GM12873 (cell line): ENCODE measurements at regions not wholly inside any gene's neighbourhood (a gene's known extent, or its start where the extent isn't known, plus 50 kb on each side); places are given as distances from the start of the nearest gene placed in this dataset.

Experiments
- TF ChIP-seq, protein P1 (sequence below): IDR thresholded peaks from 2 replicates; pipeline ENCODE4 v1.5.1; 2012; ENCODE audit warnings: low read depth, mild to moderate bottlenecking, moderate library complexity, low read length, control low read depth; ENCODE audit not compliant: insufficient read depth; ENCODE audit errors: missing control alignments

DNA sequence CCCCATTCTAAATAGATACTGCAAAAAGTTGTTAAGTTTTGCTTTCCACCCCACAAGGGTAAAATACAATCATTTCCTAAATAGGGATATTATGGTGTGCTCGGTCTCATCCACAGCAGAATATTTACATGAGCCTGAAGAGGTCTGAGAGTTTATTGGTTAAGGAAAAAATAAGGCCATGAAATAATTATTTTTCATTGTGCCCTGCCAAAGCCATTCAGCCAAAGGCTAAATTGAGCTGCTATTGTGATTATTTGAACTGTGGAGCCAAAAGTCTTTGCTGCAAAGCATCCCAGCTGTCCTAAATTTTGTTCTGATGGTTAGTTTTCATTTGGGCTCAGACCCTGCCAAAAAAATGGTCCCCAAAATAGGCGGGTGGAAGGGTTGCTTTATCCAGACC, 298.7 kb upstream of the ESRRG start:
- TF ChIP-seq, protein P1, sequence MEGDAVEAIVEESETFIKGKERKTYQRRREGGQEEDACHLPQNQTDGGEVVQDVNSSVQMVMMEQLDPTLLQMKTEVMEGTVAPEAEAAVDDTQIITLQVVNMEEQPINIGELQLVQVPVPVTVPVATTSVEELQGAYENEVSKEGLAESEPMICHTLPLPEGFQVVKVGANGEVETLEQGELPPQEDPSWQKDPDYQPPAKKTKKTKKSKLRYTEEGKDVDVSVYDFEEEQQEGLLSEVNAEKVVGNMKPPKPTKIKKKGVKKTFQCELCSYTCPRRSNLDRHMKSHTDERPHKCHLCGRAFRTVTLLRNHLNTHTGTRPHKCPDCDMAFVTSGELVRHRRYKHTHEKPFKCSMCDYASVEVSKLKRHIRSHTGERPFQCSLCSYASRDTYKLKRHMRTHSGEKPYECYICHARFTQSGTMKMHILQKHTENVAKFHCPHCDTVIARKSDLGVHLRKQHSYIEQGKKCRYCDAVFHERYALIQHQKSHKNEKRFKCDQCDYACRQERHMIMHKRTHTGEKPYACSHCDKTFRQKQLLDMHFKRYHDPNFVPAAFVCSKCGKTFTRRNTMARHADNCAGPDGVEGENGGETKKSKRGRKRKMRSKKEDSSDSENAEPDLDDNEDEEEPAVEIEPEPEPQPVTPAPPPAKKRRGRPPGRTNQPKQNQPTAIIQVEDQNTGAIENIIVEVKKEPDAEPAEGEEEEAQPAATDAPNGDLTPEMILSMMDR: no peak

DNA sequence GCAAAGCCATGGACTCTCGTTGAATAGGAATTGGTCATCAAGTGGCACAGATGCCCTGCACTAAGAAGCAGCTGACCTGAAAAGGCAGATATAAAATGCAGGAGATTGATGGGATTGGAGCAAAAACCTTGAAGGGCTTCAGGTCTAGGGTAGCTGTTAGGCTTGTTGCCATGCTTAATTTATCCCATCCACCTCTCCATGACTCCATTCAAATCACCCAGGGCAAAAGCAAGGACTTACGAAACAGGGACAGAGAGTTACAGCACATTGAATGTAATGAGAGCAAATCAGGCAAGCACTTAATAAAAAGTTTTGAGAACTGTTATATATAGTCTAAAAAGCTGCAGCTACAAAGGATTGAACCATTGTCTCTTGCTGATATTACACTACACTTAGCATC, 298.2 kb upstream of the ESRRG start:
- TF ChIP-seq, protein P1: no peak

DNA sequence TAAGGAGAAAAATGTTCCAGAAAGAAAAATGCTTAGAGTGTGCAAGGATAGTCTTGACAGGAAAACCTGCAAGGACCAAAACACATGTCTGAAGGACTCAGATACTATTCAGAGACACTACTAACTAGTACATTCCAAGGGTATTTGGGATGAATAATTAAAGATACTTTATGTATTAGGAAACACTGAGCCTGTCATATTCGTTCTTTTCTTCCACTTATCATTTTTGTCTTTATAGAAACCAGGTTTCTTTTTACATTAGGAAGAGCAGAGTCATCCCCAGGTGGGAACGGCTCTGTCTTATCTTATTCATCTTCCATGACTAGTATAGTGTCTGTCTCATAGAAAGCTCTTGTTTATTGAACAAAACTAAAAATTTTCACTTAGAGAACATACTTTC, 296.2 kb upstream of the ESRRG start:
- TF ChIP-seq, protein P1: no peak

DNA sequence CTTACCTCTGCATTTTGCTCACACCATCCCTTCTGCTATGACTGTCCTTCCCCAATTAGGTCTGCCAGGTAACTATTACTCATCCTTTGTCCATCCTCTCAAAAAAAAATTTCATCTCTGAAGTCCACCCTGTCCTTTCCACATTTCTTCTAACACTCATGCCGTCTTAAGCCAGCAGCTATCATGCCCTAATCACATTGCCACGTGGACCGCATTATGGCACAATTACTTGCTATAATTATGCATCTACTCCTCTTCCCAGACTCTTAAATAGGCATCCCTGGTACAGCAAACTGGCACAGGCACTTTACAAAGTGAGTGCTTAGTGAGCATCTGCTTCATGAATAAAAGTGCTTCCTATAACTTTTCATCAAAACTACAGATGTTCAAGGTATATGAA, 295.4 kb upstream of the ESRRG start:
- TF ChIP-seq, protein P1: no peak

DNA sequence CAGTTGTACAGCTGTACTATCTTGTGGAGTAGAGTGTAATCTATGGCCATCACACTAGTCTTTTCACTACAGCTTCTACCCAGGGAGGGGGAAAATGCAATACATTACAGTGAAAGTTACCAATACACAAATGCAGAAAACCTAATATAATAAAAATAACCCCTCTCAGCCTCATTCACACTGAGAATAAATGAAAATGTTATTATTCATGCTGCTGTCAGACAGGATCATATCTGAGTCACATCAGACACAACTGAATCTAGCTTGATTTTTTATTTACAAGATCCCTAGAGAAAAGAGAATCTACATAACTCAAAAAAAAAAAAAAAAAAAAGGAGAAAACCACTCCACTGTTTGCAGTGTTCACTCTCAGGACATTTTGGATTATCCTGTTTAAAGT, 293.9 kb upstream of the ESRRG start:
- TF ChIP-seq, protein P1: no peak

DNA sequence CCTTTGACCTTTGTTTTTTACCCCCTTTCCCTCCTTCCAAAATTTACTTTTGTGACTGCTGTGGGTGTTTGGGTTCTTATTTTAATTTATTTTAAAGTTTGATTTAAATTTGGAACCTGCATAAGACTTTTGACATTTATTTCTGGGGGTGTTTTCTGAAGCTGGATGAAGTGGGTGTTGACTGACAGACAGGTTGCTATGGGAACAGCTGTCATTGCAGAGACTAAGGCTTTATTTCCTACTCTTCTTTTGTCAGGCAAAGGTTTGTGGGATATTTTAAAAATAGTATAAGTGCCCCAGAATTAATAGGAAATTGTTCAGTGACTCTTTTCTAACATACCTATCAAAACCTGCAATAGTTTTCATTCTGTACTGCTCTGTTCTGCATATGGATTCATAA, 290.8 kb upstream of the ESRRG start:
- TF ChIP-seq, protein P1: no peak

DNA sequence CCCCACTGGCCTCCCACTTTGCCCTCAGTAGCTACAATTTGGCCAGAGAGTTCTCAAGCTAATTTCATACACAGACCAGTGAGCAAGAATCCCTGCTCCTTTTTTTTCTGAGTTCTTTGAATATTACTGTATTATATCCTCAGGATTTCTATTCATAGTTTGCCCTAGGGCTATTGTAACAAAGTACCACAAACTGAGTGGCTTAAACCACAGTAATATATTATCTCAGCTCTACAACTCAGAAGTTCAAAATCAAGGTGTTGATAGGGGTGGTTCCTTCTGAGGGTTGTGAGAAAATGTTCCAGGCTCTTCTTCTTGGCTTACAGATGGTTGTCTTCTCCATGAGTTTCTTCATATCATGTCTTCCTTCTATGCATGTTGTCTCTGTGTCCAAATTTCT, 289.4 kb upstream of the ESRRG start:
- TF ChIP-seq, protein P1: no peak

DNA sequence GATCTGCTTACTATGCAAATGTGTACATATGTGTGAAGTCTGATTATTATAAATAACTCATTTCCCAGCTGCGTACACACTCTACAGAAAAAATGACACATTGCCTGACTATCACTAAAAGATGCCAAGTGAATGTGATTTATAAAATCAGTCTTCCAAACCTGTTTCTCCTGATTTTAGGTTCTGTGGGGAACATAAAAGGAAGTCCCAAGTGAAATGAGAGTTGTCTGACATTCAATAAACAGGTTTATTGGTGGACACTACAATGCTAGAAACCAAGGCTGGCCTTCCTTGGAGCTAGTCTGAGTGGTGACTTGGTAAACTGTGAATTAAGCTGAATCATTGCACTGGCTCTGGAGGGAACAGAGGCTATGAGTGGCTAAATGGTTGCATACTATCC, 287.9 kb upstream of the ESRRG start:
- TF ChIP-seq, protein P1: no peak
